NCI-H2227 (cell line): ENCODE measurements at regions not wholly inside any gene's neighbourhood (a gene's known extent, or its start where the extent isn't known, plus 50 kb on each side); places are given as distances from the start of the nearest gene placed in this dataset.
"Not testable (repeated sequence)": the region's sequence is repeated elsewhere in the genome, so short reads cannot be mapped to it uniquely, and the experiment has no call there.

Experiments used
- DNase-seq: peaks from one replicate; lab custom pipeline; 2025; ENCODE audit not compliant: unreplicated experiment; lab: John Stamatoyannopoulos, UW

DNA sequence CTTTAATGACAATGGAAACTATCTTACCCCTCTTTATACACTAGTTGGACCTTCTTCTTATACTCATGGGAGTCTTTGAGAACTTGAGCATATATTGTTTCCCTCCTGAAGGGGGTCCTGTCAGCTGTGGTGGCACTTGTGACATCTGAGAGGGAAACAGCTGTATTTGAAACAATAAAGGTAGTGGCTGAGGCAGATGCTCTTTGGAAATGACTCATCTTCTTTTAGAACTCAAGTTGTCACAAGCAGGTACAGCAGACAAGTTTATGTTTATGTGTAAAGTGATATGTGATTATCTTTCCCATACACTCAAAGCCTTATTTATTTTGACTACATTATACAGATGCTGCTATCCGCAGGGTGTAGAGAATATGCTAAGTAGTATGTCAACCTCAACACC is 220.0 kb upstream of the GRM7 start:
- no peak for DNase-seq

DNA sequence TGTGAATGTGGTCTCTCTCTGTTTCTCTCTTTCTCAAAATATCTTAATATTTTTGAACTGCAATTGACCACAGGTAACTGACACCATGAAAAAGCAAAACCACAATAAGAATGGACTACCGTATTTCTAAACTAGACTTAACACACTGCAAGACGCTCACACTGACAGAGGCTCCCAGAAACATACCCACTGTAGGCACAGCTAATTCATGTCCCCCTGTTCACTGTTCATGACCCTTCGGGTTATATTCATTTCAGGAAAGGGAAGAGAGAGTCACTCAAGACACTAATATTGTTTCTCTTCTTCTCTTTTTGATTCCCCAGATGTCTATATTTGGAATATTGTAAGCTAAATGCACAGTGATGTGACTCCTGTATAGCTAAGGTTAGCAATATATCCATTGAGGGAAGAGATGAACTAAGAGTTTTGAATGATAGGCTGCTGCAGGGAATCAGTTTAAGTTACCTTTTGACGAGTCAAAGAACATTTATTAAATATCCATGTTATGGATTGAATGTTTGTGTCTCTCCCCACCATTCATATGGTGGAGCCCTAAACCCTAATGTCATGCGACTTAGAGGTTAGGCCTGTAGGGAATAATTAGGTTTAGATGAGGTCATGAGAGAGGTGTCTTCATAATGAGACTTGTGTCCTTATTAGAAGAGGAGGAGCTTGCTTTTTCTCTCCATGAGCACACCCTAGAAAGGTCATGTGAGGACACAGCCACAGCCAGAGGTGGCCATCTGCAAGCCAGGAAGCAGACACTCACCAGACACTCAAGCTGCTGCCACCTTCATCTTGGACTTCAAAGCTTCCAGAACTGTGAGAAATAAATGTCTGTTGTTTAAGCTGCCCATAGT is 216.6 kb upstream of the GRM7 start:
- DNase-seq: no peak

DNA sequence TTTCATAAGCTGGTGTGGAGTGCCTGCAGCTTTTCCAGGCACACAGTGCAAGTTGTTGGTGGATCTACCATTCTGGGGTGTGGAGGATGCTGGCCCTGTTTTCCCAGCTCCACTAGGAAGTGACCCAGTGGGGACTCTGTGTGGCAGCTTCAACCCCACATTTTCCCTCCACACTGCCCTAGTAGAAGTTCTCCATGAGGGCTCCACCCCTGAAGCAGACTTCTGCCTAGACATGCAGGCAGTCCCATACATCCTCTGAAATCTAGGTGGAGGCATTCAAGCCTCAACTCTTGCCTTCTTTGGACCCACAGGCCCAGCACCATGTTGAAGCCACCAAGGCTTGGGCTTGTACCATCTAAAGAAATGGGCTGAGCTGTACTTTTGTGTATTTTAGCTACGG is 206.2 kb upstream of the GRM7 start:
- no peak for DNase-seq

DNA sequence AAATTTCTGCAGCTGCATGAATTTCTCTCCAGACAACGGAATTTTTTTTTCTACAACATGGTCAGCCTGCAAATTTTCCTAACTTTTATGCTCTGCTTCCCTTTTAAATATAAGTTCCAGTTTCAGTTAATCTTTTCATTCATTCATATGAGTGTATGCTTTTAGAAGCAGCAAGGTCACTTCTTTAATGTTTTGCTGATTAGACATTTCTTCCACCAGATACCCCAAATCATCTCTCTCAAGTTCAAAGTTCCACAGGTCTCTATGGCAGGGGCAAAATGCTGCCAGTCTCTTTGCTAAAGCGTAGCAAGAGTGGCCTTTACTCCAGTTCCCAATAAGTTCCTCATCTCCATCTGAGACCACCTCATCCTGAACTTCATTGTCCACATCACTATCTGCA is 205.6 kb upstream of the GRM7 start:
- no peak for DNase-seq

DNA sequence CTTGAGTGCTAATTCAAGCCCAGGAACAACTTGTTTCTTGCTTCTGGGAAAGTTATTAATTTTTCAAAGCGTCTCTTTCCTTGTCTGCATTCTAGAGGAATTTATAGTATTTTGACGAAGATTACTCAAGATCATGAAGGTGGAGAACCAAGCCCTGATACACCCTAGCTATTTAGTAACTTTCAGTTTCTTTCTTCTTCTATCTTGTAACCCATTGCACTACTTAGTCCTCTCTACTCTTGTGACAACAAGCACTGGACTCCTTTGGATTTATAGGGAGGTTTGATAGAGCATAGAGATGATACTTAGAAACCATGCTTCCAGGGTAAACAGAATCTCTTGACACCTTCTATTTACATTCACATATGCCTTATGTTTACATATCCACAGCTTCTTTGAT is 203.3 kb upstream of the GRM7 start:
- no peak for DNase-seq

DNA sequence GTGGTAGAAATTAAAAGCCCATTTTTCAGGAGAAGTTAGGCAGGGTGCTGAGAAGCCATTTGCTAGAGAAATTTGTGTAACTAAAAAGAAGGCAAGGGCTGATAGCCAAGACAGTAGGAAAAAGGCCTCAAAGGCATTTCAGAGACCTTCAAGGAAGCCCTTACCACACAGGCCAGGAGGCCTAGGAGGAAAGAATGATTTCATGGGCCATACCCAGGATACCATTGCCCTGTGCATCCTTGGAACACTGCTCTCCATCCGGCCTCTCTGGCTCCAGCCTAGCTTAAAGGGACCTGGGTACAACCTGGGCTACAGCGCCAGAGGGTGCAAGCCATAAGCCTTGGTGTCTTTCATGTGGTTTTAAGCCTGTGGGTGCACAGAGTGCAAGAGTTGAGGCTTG is 193.6 kb upstream of the GRM7 start:
- DNase-seq: no peak

DNA sequence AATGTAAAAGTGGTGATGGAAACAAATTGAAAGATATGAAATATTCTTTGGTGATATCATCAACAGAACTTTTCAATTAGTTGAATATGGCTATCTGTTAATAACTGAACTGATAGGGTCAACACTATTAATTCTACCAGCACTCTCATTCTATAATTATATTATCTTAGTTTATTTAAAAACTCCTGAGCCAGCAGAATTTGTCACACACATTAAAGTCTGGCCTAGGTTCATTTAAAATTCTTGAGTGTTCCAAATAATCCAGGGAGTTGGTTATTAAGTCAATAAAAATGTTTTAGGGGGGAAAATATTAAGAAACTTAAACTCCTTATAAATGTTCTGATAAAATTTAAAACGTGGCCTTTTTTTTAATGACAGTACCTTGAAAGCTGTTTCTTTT is 189.6 kb upstream of the GRM7 start:
- DNase-seq: no peak

DNA sequence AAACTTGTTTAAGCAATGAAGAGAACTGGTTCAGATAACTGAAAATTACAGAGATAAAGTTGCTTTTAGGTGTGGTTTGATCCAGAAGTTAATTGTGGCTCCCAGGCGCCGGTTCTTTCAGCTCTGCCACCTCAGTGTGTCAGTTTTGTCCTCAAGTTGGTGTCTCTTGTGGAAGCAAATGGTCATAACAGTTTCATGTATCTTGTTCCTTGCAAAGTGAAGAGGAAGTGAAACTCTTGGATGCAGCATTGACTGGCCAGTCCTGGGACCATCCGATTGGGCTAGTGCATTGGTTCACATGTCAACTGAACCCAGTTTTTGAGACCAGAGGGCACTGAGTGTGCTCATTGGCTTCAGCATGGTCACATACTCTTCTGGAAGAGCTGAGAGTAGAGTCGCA is 181.4 kb upstream of the GRM7 start:
- DNase-seq: no peak

DNA sequence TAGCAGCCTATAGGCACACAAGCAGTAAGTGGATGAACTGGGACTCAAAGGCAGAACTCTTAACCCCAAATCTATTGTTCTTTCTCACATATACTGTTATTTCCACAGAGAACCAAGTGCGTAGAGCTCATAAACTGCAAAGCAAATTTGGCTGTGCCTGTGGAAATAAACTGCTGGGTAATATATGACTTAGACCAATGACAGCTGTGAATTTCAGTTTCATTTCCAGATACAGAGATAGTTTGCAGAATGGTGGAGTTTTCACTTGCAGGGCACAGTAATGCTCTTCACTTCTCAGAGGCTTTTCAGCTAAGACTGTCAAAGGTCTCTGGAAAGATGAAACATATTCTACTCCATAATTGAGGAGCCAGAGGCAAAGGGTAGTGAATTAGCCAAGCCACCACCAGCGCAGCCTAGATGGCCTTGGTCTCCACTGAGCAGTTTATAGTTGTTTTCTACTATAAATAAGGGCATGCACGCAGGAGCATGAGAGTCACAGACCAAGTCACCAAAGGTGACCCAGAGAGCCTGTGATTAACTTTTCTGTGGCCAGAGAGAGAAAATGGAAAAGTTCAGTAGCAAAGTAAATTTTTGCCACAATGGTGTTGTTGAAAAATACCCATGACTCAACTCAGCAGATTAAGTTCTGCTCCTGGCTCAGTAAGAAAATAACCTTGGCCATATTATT is 180.7 kb upstream of the GRM7 start:
- DNase-seq: no peak

DNA sequence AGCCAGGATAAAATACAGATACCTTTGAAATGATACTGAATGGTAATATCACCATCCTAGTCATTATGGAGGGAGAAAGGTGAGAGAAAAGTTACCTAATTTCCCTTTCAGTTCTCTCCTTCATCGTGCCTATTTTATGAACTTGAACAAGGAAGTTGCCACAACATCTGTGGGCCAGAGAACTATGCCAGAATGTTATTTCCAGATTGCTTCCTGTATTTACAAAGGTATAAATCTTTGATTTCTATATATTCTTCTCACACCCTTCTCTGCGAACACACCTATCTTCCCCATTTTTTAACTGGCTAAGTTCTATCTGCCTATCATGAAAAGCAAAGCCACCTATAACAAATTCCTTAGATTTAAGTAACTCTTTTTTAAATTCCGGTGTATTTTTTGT is 163.6 kb upstream of the GRM7 start:
- DNase-seq: no peak

DNA sequence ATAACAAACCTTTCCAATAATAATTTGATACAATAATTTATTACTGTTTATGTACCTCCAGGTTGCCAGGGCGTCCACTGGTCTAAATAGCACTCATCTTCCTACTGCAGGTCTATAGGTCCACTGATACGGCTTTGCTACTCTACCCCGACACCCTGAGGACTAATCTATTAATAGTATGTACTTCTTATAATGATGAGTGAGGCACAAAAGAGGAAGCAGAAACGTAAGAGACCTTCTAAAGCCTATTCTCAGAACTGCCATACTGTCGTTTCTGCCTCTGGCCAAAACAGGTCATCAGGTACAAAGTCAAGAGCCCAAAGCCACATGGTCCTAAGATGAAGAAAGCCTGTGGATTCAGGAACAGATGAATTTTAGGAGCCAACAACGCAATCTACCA is 163.2 kb upstream of the GRM7 start:
- DNase-seq: no peak

DNA sequence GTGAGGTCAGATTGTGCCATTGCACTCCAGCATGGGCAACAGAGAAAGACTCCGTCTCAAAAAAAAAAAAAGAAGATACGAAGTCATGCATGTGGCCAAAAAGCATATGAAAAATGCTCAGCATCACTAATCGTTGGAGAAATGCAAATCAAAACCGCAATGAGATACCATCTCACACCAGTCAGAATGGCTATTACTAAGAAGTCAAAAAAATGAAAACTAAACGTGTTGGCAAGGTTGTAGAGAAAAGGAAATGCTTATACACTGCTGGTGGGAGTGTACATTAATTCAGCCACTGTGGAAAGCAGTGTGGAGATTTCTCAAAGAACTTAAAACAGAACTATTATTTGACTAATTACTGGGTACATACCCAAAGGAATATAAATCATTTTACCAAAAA is 156.1 kb upstream of the GRM7 start:
- DNase-seq: not testable (repeated sequence)

DNA sequence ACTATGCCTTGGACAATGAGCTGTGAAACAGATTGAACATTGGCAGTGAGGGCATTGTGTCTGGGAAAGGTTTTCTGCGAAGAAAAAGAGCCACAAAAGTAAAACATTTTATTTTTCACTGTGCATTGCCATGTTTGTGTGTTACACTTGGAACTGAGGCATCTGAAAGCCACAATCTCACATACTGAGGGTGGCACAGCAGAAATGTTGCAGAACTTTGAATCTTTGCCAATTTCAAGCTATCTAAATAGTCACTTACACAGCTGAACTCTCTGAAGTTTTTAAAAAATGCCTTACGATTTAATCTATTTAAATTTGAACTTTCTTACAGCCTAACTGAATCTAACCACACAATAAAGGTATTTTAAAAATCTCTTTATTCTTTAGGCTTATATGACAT is 154.1 kb upstream of the GRM7 start:
- DNase-seq: no peak

DNA sequence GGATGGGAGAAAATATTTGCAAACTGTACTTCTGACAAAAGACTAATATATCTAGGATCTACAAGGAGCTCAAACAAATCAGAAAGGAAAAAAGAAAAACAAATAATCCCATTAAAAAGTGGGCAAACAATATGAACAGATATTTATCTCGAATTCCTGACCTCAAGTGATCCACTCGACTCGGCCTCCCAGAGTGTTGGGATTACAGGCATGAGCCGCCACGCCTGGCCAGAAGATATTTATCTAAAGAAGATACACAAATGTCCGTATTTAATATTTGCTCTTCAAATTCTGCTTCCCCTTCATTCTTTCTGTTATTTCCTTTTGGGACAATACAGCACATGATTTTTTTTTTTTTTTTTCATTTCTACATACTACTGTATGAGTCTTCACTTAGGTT is 151.7 kb upstream of the GRM7 start:
- no peak for DNase-seq

DNA sequence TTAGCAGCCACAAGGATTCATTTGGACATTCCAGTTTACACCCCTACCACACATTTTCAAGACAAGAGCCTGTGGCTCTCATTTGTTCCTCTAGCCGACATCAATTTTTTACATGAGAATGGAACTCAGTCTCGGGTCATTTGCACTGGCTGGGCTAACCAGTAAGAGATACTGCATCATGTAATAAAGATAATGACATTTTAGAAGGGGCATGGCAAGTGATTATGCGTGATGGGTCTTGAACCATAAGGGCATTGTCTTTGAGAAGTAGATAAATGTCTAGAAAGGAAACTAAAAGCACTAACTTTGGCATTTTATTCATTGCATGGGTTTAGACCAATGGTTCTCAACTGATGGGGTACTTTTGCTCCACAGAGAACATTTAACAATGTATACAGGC is 146.0 kb upstream of the GRM7 start:
- DNase-seq: no peak

DNA sequence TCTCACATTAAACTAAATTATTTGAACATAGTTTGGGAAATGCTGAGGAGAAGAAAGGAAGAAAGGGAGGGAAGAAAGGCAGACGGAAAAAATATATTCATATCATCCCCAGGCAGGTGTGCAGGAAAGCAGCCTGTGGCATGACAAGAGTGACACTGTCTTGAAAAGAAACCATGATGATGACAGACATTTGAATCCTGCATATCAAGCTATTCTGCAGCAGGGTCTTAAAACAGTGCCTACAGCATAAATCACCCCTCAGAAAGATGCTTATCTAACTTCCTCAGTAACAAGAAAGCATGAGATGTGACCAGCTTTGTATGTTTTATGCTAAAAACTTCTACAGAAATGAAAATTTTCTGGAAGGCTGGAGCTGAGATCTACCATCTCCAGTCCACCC is 144.5 kb upstream of the GRM7 start:
- no peak for DNase-seq

DNA sequence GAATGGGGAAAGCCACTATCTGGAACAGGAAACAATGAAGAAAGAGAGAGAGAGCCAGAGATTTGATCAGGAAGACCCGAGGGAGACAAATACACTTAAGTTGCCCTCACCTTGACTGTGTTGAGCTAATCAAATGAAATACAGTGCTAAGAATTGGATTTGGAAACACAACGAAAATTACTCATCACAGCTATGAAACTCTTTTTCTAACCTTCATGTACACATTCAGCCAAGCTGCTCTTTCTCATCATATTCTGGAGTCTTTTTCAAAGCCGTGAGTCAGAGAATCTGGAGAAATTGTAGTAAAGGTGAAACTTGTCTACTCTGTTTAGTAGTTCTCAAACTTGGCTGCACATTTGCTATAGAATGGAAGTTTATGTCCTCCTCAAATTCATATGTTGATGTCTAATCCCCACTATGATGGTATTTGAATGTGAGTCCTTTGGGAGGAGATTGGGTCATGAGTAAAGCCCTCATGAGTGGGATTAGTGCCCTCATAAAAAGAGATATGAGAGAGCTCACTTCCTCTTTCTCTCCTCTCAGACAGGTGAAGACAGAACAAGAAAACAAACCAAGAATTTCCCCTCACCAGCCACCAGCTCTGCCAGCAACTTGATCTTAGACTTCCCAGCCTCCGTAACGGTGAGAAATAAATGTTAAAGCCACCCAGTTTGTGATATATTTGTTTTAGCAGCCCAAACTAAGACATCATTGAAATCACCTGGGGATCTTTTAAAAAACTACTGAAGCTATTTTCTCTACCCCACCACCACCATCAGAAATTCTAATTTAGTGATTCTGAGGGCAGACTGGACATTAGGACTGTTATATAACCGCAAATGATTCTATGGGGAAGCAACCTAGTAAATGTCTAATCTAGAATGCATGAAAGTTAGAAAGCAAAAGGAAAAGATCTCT is 143.6 kb upstream of the GRM7 start:
- DNase-seq: no peak

DNA sequence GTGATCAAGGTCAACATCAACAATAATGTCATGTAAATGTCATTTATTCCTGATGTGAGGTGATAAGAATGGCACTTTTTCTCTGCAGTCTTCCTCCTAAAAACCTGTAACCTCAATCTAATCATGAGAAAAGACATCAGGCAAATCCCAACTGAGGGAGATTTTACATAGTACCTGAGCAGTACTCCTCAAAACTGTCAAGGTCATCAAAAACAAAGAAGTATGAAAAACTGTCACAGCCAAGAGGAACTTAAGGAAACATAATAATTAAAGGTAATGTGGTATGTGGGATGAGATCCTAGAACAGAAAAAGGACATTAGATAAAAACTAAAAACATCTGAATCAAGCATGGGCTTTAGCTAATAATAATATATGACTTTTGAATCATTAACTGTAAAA is 140.9 kb upstream of the GRM7 start:
- no peak for DNase-seq

DNA sequence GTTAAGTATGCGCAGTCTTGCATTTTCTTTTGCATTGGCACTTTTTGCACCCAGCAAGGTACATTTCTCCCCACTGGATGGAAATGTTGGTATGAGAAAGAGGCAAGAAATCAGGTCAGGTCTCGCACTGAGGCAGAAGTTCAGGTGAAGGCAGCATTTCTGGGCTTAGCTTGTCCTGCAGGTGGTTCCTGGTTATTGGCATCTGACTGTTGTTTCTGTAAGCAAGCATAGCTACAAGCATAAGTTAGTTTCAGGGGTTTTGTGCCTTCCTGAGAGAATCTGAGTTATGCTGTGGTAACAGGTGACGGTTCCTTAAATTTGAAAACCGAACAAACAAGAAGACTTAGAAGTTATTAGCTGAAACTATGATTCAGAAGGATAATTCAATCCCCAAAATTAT is 139.4 kb upstream of the GRM7 start:
- no peak for DNase-seq

DNA sequence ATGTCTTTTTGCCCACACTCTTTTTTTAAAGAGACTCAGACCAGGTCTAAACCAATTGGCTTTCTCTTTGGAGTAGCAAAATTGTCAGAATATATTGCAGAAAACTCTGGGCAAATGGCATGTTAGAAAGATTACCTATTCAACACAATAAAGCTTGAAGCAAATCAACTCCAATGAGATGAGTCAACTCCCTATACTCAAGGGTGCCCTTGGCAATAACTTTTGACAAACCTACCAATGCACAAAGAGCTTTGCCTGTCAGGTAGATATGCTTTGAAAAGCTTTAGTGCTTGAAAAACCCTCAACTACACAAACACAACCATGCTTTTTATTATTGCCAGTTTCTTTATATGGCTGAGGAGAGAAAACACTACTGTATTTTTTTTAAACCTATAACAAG is 137.7 kb upstream of the GRM7 start:
- no peak for DNase-seq

DNA sequence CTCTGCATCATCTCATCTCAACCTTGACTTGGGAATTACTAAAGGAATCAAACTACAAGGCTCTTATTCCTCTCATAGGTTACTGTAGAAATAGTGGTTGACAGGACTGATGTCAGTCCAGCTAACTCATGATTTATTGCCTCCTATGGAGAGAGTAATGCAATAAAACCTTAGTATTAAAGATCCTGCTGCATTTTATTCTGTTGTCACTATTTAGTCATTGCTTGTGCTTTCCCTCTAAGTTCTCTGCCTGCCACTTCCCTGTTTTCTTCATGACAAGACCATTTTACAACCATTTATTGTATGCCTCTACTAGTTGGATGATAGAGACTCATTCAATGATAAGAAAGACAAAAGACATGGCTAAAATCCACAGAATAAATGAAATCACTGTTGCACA is 134.1 kb upstream of the GRM7 start:
- no peak for DNase-seq

DNA sequence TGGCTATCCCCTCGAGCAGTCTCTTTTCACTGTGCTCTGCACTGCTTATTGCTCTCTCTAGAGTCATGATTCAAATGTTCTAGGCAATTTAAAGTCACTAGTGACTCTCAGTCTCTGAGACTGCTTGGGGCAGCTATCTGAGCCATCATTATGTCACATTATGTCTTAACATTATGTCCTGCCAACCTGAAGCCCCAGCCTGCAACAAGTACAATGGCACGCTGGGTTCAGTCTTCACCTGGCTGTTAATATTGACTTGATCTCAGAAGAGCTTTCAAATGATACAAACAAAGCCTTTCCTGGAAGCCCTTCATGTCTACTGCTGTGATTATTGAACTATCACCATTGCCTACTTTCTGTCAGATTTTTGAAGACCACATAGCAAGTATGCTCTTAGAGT is 128.1 kb upstream of the GRM7 start:
- DNase-seq: no peak
